ENCODE measurements at regions not wholly inside any gene's neighbourhood (a gene's known extent, or its start where the extent isn't known, plus 50 kb on each side); places are given as distances from the start of the nearest gene placed in this dataset.

GRCh38 chr12:98067795-98068194 is 447.6 kb upstream of the TMPO start:
- no peak for TF ChIP-seq POLR2A (IDR thresholded peaks at IDR 0.05)
- TF ChIP-seq, protein P1, sequence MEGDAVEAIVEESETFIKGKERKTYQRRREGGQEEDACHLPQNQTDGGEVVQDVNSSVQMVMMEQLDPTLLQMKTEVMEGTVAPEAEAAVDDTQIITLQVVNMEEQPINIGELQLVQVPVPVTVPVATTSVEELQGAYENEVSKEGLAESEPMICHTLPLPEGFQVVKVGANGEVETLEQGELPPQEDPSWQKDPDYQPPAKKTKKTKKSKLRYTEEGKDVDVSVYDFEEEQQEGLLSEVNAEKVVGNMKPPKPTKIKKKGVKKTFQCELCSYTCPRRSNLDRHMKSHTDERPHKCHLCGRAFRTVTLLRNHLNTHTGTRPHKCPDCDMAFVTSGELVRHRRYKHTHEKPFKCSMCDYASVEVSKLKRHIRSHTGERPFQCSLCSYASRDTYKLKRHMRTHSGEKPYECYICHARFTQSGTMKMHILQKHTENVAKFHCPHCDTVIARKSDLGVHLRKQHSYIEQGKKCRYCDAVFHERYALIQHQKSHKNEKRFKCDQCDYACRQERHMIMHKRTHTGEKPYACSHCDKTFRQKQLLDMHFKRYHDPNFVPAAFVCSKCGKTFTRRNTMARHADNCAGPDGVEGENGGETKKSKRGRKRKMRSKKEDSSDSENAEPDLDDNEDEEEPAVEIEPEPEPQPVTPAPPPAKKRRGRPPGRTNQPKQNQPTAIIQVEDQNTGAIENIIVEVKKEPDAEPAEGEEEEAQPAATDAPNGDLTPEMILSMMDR (IDR thresholded peaks at IDR 0.05 in 4 of 5, conservative IDR thresholded peaks at IDR 0.05 in 1 of 5): no peak
